ENCODE measurements at regions not wholly inside any gene's neighbourhood (a gene's known extent, or its start where the extent isn't known, plus 50 kb on each side); places are given as distances from the start of the nearest gene placed in this dataset.

DNA sequence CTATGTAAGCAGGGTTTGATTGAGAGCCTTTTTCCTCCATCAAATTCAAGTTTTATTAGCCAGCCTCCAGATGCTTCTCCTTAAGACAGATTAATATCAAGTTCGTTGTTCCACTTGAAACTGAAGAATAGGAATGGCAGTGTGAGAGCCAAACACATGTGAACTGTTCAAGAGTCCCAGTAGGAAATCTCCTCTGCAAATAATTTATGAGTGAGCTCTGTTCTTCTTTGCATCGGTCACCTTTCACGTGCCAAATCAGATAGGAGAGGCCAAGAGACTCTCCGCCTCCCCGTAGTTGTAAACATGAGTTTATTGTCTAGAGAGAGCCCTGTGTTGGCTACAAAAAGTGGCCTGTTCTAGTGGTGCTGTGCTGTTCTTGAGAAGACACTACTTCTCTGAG, 372.1 kb upstream of the NR2F2 start:
- DNase-seq, result no peak

- DNase-seq, result no peak
These were observed 361.6 kb upstream of the NR2F2 start for GRCh38 chr15:95968856-95969255.

GRCh38 chr15:95970326-95970725, 360.2 kb upstream of the NR2F2 start:
- DNase-seq, result no peak

- DNase-seq, result peak; percentile 78
These were observed 358.4 kb upstream of the NR2F2 start for GRCh38 chr15:95972041-95972553.

GRCh38 chr15:95972812-95973211, 357.7 kb upstream of the NR2F2 start:
- DNase-seq, result no peak

DNA sequence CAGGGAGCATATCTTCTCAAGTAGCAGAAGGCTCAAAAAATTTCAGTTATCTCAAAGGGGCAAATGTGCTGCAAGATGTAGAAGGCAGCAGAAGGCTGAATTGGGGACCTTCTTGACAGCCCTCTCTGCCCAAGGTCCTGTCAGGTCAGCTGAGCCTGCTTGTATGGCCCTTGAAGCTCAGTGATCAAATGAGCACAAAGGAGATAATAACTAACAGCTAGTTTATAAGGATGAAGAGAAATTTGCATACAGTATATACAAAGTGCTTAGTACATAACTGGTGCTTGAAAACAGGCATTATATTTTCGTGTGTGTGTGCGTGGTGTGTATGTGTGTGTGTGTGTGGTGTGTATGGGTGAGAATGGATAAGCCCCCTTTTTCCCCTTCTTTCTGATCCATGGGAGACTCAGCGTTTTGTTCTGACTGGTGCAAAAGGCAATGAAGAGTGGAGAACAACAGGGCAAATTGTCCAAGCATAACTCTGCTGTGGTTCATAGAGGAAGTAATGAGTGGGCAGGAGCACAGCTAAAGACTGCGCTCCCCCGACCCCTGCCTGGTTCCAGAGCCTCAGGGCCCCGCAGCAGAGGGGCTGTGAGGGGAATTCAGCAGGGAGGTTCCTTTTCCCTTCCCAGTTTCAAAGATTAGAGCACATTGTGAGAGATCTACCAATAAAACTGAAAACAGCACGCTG, 356.8 kb upstream of the NR2F2 start:
- no peak for DNase-seq

- no peak for DNase-seq
These were observed 355.3 kb upstream of the NR2F2 start for GRCh38 chr15:95975212-95975611.

DNA sequence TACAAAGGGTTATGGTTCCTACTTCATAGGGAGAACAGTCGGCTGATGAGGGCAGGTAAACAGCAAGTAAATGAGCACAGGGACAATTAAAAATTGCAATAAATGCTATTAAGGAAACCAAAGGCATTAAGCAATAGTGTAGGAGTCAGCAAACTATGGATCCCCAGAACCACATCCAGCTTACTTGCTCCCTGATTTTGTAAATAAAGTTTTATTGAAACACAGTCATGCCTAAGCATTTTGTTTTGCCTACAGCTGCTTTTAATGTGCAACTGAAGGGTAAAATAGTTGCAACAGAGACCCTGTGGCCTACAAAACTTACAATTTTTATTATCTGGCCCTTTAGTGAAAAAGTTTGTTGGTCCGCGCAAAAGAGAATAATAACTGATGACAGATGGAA, 351.2 kb upstream of the NR2F2 start:
- DNase-seq, result no peak

DNA sequence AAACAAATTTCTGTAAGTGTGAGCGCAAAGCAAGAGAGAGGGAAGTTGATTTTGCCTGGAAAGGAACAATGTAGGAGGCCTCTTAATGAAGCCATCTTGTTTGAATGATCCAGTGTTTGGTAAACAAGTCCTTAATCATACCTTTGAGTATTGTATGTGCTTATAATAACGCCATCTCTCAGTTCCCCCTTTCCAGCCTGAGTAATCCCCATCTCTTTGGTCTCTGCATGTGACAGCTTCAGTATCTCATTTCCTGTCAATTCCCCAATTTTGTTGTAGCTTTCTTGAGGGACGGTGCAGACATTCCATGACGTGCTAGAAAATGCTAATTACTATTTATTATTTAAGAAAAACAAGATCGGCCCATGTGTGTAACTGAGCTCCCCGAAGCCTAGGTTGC, 349.3 kb upstream of the NR2F2 start:
- DNase-seq, result no peak

GRCh38 chr15:95987299-95987698, 343.2 kb upstream of the NR2F2 start:
- no peak for DNase-seq

- DNase-seq, result no peak
These were observed 342.5 kb upstream of the NR2F2 start for GRCh38 chr15:95987886-95988573.

DNA sequence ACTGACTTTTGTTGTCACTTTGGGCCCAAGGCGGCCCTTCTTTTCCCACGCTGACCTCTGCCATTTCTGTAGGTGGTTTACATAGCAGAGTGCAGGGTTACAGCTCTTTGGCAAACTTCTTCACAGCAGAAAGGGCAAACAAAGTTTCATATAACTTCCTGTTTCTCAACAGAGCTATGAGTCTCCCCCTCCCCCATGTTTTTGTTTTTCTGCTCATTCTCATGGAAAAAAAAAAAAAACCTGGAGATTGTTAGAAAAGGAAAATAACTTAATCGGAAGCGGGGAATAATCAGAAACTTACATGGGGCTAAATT, 342.0 kb upstream of the NR2F2 start:
- no peak for DNase-seq

DNA sequence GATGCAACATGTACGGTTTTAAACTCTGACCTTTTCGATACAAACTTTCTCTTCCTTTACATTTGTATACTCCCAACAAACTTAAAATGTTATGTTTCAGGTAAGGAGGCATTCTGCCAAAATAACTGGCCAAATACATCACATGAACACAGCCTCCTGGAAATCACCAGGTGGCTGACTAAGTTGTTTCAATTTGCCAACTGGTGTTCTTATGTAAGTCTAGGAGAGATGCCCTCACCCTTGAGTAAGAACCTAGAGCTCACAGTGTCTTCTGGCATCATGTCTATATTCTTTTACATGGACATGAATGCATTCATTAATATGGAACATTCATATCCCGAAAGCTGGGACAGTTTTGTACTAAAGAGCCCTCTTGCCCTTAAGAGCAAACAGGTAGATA, 341.1 kb upstream of the NR2F2 start:
- DNase-seq, result no peak

- DNase-seq, result no peak
These were observed 339.7 kb upstream of the NR2F2 start for GRCh38 chr15:95990833-95991232.

DNA sequence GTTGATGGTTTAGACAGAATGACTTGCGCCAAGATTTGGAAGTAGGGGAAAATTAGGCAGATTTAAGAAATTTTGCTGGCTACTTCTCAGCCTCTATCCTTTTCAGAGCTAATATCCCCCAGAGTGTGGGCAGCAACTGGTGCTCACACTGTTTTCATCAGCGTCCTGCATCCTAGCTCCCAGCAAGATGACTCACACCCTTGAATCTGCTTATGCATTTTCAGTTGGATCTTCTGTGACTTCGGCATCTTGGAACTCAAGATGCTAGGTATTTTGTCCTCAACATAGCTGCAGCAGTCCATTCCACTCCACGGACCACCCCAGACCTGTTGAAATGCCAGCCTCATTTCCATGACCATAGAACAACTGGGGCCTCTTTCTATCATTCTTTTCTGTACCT, 336.1 kb upstream of the NR2F2 start:
- peak; percentile 64 for DNase-seq

DNA sequence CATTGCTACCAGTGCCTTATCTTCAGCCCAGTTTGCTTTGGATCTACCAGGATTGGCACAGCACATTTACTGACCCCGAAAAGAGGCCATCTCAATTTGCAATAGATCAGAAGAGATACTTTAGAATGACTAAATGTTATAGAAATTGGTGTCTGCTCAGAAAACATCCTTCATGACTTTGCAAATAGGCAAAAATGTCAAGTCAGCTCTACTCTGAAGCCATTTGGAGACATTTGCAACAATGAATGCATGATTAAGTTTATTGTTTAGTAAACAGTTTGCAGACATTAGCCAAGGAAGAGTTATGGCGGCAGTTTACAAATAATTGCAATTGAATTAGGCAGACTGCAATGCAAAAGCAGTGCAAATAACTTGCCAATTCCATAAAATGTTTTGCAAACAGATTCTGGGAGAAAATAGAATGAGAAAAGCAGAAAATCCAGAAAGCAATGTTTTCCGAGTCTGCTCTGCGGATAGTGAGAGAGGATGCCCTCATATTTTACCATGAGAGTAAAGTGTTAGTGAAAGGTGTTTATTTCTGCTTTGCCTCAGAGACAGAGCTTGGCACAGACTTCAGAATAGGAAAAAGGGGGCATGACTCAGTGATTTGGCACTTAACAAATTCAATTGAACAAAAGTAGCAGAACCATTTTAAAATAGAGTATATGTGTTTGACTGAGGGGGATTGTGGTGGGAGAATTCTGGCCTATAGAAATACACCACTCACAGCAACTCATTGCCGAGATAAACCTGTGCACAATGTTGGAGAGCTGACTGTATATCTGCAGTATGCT, 334.9 kb upstream of the NR2F2 start:
- peak; percentile 10 for DNase-seq

GRCh38 chr15:95996494-95996893, 334.0 kb upstream of the NR2F2 start:
- no peak for DNase-seq

DNA sequence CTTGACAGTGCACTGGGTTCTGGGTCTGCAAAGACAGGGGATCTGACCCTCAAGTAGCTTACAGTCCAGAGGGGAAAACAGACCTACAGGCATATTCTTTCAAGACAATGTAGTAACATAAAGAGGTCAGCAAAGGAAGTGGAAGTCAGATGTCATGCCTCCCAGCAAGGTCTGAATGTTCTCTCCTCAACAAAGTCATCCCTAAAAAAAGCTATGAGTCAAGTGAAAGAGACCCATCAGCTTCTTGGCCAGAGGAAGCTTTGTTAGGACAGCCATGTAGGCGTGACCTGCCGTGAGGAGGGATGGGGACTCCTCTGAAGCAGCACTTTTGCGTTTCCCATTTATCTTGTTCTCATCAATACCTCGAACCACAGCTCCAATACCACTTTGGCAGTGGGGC, 331.6 kb upstream of the NR2F2 start:
- DNase-seq, result no peak

GRCh38 chr15:96002890-96003859, 327.3 kb upstream of the NR2F2 start:
- no peak for DNase-seq

DNA sequence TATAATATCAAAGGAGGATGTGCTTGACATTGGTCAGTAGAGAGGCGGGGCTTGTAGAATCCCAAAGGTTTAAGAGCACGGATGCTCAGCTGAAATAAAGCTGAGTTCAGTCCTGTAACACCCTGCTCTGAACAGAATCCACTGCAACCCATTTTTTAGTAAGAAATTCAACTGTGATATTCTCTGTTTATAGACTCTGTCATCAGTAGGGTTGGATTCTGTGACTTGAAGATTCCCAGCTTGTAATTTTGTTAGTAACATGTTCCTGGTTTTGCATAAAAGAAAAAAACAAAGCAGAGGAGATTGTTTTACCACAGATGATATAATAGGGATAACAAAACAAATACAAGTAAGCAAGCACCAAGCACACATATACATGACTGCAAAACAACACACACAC, 324.6 kb upstream of the NR2F2 start:
- no peak for DNase-seq

- DNase-seq, result no peak
These were observed 319.4 kb upstream of the NR2F2 start for GRCh38 chr15:96011136-96011535.

- no peak for DNase-seq
These were observed 315.6 kb upstream of the NR2F2 start for GRCh38 chr15:96014939-96015338.

DNA sequence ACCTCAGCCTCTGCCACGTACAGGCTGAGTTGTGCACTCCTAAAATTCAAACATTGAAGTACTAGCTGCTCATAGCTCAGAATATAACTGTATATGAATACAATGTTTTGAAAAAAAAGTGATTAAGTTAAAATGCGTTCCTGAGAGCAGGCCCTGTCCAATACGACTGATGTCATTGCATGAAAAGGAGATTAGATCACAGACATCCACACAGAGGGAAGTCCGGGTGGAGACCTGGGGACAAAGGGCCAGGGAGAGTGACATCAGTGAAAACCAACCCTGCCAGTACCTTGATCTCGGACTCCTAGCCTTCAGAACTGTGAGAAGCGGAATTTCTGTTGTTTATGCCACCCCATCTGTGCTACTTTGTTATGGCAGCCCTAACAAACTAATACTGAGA, 311.4 kb upstream of the NR2F2 start:
- no peak for DNase-seq

Measured in fibroblast of skin of right quadriceps (primary cell).